ENCODE measurements at regions not wholly inside any gene's neighbourhood (a gene's known extent, or its start where the extent isn't known, plus 50 kb on each side); places are given as distances from the start of the nearest gene placed in this dataset.
"Not testable (repeated sequence)": the region's sequence is repeated elsewhere in the genome, so short reads cannot be mapped to it uniquely, and the experiment has no call there.

DNA sequence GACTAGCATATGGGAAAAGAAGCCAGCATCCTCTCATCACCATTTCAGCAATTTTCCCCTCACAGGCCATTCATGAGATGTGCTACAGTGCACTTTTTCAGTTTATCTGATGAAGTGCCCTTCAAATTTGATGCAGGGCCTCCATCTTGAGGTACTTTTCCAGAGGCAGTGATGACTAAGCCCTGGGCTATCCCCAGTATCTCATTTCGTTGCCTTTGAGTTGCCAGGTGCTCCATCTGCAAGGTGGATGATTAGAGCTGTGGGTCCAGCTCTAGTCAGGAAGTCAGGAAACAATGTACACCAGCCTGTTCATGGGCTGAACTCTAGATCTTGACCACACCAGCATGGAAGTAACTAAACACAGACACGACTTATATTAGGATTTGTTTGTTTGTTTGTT lies 425.2 kb downstream of the METTL4 start:
- no peak for DNase-seq

DNA sequence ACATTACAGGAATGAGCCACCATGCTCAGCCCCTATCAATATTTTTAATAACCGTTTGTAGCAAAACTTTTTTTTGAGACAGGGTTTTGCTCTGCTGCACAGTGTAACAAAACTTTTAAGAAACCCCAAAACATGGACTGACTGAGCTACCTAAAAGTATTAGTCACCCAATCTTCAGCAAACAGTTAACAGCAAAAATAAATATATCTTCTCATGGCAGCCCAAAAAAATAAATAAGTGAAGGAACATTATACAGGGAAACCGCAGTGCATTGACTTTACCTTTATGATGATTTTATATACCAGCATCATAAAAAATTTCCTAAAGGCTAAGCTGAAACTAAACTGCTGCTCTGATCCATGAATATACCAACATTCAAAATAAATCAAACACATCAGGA lies 424.6 kb downstream of the METTL4 start:
- DNase-seq, result no peak

DNA sequence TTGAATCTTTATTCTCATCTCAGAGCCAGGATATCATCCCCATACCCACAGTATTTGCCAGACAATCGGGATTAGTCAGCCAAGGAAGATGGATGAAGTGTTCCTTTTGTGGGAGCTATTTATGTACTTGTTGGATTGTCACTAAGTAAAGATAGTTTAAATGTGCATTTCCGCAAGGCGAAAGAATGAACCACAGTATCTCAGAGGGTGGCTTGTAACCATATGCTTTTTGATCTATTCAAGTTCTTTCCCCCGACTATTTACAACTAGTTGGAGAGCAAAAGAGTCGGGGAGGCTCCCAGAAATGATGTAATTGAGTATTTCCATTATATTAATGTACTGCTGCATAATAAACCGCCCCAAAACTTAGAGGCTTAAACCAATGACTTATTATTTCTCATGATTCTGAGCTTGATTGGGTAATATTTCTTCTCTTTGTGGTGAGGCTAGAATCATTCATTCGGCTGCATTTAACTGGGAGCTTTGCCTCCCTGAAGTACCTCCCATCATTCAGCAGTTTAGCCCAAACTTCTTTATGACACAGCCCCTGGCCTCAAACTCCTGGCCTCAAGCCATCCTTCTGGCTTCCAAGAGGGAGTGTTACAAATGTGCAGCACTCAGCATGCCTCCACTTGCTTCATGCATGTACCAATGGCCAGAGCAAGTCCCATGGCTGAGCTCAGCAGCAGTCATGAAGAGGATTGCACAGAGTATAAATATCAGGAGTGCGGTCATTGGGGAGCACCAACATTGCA lies 423.7 kb downstream of the METTL4 start:
- DNase-seq, result no peak

DNA sequence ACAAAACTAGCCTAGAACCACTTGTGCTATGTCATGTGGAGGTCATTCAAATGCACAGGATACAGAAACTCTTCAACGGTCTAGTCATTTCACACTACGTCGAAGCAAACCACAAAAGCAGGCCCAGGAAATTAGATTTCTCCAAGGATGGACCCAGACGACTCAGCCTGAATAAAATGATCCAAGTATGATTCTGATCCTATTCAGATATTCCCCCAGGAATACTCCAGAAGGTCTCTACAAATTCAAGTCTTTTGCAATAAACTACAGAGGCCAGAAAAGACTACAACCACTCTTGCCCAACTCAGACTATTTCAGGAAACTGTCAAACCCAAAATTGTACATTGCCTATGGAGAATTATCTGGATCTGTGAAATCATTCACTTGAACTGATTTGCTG lies 422.5 kb downstream of the METTL4 start:
- no peak for DNase-seq

DNA sequence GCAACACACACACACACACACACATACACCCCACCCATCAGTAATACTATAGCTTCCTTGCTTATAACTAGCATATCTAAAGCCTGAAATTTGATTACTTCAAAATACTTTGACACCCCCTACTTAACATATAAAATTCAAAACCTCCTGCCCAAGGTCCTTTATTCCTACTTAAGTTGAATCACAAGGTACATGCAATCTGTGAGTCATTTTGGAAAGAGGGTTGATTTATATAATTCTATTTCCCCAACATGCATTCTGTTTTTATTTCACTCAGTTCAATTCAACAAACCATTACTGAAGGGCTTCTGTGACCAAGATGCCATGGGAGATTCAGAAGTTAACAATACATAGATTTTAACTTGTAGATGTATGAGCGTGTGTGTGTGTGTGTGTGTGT lies 420.7 kb downstream of the METTL4 start:
- DNase-seq, result no peak

DNA sequence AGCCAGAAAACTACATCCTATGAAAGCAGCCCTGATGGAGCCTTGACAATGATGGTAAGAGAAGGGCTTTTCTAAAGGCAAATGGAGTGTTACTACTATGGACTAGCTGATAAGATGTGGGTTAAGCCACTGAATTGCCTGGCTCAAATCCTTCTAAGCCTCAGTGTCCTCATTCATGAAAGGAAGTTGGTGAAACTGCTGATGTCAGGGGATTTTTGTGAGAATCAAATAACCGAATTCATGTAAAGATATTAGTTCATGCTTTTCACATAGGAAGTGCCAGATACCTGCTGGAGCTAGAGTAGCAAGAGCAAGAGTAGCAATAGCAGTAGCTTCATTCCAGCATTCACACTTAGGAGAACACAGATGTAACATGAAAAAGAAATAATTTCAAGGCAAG lies 417.0 kb downstream of the METTL4 start:
- no peak for DNase-seq

DNA sequence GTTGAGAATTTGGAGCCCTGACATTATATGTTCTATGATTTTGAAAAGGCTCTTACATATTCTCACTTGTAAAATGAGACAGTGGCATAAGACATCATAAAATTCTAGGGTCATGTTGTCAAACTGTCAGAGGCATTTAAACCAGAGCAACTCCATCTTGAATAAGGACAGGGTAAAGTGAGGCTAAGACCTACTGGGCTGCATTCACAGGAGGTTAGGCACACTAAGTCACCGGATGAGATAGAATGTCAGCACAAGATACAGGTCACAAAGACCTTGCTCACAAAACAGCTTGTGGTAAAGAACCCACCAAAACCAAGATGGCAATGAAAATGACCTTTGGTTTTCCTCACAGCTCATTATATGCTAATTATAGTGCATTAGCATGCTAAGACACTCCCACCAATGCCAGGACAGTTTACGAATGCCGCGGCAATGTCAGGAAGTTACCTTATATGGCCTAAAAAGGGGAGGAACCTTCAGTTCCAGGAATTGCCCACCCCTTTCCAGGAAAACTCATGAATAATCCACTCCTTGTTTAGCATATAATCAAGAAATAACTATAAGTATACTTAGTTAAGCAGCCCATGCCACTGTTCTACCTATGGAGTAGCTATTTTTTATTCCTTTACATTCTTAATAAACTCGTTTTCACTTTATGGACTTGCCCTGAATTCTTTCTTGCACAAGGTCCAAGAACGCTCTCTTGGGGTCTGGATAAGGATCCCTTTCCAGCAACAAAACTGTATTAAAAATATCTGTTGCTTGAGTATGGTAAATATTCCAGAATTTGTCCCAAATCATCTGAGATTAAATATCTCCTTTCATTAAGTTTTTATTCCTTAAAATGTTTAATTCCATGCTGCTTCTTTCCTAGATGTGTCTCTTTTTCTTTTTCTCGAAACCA lies 406.4 kb downstream of the METTL4 start:
- DNase-seq, result no peak

DNA sequence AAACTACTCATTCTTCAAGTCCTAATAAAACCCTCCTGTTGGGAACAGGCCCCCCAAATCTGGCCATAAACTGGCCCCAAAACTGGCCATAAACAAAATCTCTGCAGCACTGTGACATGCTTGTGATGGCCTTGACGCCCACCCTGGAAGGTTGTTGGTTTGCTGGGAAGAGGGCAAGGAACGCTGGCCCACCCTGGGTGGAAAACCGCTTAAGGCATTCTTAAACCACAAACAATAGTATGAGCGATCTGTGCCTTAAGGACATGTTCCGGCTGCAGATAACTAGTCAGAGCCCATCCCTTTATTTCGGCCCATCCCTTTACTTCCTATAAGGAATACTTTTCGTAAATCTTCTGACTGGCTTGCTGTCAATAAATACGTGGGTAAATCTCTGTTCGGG lies 404.4 kb downstream of the METTL4 start:
- not testable (repeated sequence) for DNase-seq

DNA sequence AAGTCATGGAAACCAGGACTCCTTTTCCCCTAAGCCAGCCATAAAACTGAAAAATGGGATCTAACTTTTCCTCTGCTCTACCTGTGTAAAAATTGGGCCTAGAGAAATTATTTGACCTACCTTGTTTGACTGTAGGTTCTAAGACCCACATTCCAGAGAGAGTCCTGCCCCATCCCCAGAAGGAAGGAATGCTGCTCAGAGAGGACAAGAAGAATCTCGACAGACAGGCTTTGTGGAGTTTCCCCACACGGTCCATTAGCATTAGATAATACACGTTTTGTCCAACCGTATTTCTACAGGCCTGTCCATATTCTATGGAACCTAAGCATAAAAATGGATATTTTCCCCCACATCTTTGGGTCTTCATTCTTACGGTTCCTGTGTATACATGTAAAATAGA lies 403.3 kb downstream of the METTL4 start:
- no peak for DNase-seq

DNA sequence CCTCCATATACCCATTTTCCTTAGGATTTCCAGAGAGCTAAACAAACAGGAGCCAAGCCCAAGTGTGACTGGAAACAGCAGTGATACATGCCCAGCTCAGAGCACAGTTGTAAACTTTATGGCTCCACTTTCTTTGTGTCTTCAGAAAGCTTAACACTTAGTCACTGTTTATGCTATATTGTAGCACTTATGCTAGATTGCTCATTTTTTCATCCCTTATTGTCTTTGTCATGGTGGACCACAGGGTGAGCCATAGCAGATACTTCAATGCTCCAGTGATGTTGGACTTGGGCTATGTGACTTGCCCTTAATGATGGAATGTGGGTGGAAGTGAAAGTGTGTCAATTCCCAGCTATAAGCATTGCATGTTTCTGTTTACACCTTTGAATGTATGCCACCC lies 401.6 kb downstream of the METTL4 start:
- no peak for DNase-seq

DNA sequence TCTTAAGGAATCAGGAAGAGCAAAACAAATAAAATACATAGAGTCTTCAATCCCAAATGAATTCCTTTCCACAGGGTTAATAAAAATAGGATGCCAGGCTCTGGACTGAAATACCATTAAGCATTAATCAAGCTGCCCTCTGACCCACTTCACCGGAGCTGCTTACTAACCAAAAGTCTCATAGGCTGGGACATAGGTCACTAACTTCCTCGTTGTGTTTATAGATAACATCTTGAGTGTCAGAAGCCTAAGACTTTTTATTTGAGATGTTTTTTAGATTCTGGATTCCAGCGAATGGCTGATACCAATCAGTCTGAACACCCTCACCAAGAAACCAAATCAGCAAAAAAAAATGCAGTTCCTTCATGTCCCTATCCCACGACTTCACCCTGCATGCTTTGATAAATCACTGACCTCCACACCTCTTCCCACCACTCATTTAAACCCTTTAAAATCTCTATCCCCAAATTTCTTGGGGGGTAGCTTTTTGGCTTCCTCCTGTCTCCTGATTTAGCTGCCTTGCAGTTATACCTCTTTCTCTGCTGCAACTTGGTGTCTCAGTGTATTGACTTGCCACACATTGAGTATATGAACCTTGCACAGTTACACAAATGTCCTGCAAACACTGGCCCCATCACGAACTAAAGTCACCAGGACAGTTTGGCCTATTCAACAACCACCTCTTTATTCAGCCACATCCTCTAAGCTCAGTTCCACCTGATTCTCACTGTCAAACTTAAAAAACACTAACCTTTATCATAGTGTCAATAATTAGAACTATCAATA lies 399.3 kb downstream of the METTL4 start:
- no peak for DNase-seq

DNA sequence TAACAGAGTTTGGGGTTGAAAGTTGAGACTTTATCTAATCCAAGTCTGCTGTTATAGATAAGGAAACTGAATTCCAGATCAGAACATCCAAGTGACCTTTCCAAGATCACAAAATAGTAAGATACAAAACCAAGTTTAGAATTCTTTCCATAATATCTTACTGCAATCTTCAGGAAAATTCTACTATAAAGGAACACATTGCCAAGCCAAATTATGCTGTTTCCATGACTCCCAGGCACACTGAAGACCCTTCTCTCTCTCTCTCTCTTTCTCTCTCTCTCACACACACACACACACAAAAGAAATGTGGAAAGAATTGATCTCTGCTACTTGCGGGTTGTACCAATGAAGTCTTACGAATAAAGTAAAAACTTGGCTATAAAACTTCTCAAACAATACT lies 398.4 kb downstream of the METTL4 start:
- no peak for DNase-seq

DNA sequence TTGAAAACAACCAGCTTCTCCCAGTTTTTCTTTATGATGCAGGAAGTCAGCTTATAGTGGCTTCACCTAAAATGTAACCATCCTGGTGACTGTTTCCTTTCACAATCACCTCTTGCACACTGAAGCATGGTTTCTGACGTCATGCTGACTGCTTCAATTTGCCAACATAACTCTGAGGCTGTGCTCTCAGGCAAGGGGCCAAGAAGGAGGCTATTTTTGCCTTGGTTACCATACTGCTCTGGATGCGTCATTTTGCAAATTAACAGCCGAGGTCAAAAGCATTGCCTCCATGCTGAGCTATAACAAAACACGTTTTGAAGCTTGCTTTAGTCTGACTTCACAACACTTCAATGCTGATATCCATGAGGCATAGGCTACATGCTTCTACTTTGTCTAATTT lies 397.8 kb downstream of the METTL4 start:
- peak; percentile 16 for DNase-seq

DNA sequence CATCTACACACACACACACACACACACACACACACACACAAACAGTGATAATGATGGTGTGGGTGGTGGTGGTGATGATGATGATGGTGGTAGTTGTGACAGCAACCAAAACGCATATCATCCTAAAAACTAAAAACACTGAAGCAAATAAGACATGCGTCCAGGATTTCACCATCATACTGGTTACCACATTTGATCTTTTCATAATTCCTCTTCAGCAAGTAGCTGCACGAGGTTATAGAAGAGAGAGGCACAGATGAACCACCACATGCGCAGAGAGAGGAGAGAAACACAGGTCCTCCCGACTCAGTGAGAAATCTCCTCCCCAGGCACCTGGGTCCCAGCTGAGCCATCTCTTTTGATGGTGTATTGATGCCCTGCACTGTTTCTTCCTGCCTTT lies 393.3 kb downstream of the METTL4 start:
- no peak for DNase-seq

DNA sequence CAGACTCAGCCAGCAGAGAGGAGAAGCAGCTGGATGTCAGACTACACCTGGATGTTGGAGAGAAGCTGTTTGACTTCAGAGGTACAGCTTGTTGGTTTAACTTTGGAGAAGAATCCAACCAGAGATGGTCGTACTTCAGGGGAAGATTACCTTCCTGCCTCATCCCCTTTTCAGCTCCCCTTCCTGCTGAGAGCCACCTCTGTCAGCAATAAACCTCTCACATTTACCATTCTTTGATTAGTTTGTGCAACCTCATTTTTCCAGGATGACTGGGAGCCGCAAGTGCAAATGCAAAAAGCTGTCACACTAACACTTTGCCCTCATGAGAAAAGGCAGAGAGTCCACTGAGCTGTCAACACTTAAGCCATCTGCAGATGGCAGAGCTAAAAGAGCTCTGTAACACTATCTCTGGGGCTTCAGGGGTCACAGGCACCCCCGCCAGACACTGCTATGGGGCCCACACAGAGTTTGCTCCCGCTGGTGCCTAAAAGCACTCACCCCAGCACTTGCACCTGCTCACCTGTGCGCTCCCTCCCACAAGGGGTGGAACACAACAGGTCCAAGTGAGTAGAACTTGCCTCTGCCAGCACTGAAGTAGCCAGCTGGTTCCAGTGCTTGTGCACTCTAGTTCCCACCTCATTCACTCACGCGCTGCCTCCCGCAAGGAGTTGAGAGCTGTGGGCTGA lies 391.7 kb downstream of the METTL4 start:
- no peak for DNase-seq

DNA sequence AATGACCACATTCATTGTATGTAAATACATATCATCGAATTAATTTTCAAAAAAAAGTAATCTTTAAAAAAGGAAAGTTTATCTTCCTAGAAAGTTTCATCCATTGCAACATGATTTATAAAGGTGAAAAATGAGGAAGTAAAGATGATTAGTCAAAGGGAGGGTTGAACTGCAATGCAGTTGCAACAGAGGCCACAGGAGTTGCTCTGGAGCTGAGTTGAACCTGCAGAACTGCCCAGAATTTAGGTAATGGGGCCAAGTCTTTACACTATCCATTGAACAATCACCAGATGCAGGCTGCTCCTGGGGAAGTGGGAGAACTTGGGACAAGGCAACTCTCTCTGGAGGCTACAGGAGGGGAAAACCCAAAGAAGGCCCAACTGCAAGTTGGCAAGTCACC lies 390.7 kb downstream of the METTL4 start:
- no peak for DNase-seq

DNA sequence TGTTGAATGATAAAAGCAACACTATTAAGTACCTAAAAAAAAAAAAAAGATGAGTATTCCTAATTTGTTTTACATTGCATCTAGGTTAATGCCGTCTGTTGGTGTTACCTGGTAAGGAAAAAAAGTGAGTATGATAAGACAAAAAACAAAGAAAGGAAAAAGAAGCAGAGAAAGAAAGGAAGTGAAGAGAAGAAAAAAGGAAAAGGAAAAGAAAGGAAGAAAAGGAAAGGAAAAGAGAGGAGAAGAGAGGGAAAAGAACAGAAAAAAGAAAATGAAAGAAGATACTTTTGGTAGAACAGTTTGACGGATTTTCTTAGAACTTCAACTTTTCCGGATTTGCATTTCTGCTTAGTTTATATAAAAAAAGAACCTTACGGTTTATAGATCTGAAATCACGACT lies 387.9 kb downstream of the METTL4 start:
- no peak for DNase-seq

DNA sequence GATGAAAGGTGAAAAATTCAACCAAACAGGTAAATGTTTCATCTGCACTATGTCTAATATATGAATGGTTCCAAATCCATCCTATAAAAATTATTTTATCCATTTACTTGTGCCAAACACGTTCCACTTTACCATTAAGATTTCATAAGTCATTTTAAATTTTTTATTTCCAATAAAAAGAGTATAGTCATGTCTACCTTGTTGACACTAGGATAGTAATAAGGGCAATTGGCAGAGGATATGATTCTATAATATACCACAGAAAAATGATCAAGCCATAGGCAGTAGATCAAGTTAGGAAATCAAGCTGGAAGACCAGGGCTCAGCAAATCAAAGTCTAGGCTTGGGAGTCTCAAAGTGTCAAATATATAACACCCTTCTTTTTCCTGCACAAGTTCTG lies 384.3 kb downstream of the METTL4 start:
- no peak for DNase-seq

DNA sequence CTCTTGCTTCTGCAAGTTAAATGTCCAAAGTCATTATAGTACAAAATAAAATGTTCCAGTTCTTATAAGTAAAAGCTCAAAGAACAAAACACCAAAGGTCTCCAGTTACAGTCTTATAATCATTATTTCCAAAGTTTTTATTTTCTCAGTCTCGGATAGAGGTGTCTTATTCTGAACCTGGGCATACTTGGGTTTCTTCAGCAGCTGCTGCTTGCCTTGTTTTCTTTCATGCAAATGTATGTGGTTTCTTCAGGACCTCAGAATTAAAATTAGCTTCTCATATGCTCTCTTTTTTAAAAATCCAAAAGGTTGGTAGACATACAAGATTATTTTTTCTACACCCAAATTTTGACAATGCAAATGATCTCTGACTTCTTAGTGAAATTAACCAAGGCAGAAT lies 383.0 kb downstream of the METTL4 start:
- no peak for DNase-seq

DNA sequence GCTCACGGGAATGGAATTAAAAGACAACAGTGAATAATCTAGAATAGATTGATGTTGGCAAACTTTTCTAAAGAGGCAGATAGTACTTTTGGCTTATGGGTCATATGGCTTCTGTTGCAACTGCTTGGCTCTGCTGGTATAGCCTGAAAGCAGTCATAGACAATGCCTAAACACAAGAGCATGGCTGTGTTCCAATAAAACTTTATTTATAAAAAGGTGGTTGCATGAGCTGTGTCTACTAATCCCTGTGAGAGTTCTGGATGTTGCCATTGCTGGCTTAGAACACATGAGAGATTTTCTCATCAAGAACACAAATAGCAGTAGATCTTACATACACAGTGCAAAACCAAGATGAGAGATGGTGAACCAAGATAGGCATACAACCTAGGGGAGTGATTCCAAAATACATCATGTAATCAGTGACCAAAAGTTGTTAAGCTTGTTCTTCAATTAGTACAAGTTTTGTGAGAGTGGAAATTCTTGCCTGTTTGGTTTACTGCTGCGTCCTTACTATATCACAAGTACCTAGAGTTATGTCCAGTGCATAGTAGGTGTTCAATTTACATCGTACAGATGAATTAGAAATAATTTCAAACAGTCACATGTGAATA lies 380.0 kb downstream of the METTL4 start:
- no peak for DNase-seq

DNA sequence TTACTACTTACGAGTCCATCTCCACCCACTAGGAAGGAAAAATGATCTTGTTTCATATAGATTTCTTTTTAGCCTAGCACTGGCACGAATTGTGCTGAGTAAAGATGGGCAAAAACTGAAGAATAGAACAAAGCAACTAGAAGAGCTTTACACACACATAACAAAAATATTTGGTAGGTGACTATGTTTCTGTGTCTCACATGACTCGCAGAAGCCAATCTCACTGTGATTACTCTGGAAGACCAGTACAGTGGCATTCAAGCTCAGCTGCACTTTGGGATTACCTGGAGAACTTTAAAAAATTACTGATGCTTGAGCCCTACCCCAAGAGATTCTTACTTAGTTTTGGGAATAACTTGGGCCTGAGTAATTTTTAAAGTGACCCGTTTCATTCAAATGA lies 378.7 kb downstream of the METTL4 start:
- no peak for DNase-seq

DNA sequence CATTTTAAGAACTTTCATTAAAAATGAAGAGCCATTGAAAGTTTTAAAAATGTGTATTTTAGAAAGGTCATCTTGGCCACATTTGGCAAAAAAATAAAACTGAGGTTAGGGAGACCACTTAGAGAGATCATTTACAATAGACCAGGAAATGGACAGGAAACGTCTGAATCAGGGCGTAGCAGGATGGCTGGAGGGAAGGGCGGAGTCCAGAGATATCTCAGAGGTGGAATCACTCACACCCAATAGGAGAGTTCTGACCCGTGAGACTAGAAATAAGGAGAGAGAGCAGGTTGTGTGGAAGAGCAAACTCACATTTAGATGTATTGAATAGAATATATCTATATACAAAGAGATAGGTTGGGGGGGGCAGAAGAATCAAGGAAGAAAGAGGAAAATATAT lies 373.4 kb downstream of the METTL4 start:
- DNase-seq, result no peak

DNA sequence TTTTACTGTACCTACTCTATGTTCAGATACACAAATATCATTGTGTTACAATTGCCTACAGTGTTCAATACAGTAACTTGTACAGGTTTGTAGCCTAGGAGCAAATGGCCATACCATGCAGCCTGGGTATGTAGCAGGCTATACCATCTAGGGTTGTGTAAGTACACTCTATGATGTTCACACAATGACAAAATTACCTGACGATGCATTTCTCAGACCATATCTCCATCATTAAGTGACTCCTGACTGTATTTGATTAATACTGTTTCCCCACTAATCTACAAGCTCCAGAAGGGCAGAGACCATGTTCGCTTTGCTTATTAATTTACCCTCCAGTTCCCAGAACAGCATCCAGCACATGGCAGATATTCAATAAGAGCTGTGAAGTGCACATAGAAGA lies 372.2 kb downstream of the METTL4 start:
- no peak for DNase-seq

All from retina (tissue), 1 donor.